ENCODE measurements at regions not wholly inside any gene's neighbourhood (a gene's known extent, or its start where the extent isn't known, plus 50 kb on each side); places are given as distances from the start of the nearest gene placed in this dataset.

GRCh38 chr10:58086144-58086762 is 181.4 kb downstream of the IPMK start:
- Mint-ChIP-seq H3K4me1 (ENCODE audit: unreplicated experiment) (peaks cover 4% of the 10 kb centered on the region), H3K4me3 (ENCODE audit: unreplicated experiment) (no peak overlapping the region), H3K9me3 (ENCODE audit: unreplicated experiment) (no peaks in the 10 kb centered on the region), H3K36me3 (ENCODE audit: low read depth, unreplicated experiment) (no peaks in the 10 kb centered on the region), H3K27ac (ENCODE audit: unreplicated experiment) (no peak overlapping the region), H3K27me3 (ENCODE audit: unreplicated experiment) (no peaks in the 10 kb centered on the region)
- no peak for TF ChIP-seq CTCF (IDR thresholded peaks at IDR 0.05; ENCODE audit: unreplicated experiment)
- DNase-seq (ENCODE audit: low spot score): no peak

GRCh38 chr10:58082248-58082647 is 185.4 kb downstream of the IPMK start:
- no peak overlapping the region for H3K4me3 Mint-ChIP-seq (ENCODE audit: unreplicated experiment)
- H3K36me3 Mint-ChIP-seq (ENCODE audit: low read depth, unreplicated experiment): no peaks in the 10 kb centered on the region
- no peak overlapping the region for H3K27ac Mint-ChIP-seq (ENCODE audit: unreplicated experiment)
- H3K4me1 Mint-ChIP-seq (ENCODE audit: unreplicated experiment): peaks cover 4% of the 10 kb centered on the region
- no peaks in the 10 kb centered on the region for H3K9me3 Mint-ChIP-seq (ENCODE audit: unreplicated experiment)
- no peak for TF ChIP-seq CTCF (IDR thresholded peaks at IDR 0.05; ENCODE audit: unreplicated experiment)
- H3K27me3 Mint-ChIP-seq (ENCODE audit: unreplicated experiment): no peaks in the 10 kb centered on the region
- no peak for DNase-seq (ENCODE audit: low spot score)

- no peak overlapping the region for H3K27ac Mint-ChIP-seq (ENCODE audit: unreplicated experiment)
- no peaks in the 10 kb centered on the region for H3K9me3 Mint-ChIP-seq (ENCODE audit: unreplicated experiment)
- no peak overlapping the region for H3K4me3 Mint-ChIP-seq (ENCODE audit: unreplicated experiment)
- no peaks in the 10 kb centered on the region for H3K27me3 Mint-ChIP-seq (ENCODE audit: unreplicated experiment)
- no peaks in the 10 kb centered on the region for H3K36me3 Mint-ChIP-seq (ENCODE audit: low read depth, unreplicated experiment)
- no peak for TF ChIP-seq CTCF (IDR thresholded peaks at IDR 0.05; ENCODE audit: unreplicated experiment)
- DNase-seq (ENCODE audit: low spot score): no peak
- H3K4me1 Mint-ChIP-seq (ENCODE audit: unreplicated experiment): peaks cover 4% of the 10 kb centered on the region
These were observed 186.3 kb downstream of the IPMK start for GRCh38 chr10:58081353-58081752.

- H3K4me3 Mint-ChIP-seq (ENCODE audit: unreplicated experiment): no peak overlapping the region
- TF ChIP-seq CTCF (IDR thresholded peaks at IDR 0.05; ENCODE audit: unreplicated experiment): no peak
- peaks cover 5% of the 10 kb centered on the region for H3K4me1 Mint-ChIP-seq (ENCODE audit: unreplicated experiment)
- no peaks in the 10 kb centered on the region for H3K27me3 Mint-ChIP-seq (ENCODE audit: unreplicated experiment)
- H3K36me3 Mint-ChIP-seq (ENCODE audit: low read depth, unreplicated experiment): no peaks in the 10 kb centered on the region
- no peak for DNase-seq (ENCODE audit: low spot score)
- H3K27ac Mint-ChIP-seq (ENCODE audit: unreplicated experiment): no peak overlapping the region
- H3K9me3 Mint-ChIP-seq (ENCODE audit: unreplicated experiment): no peaks in the 10 kb centered on the region
These were observed 188.2 kb downstream of the IPMK start for GRCh38 chr10:58079461-58079860.

GRCh38 chr10:58072634-58073033 is 195.1 kb downstream of the IPMK start:
- Mint-ChIP-seq H3K36me3 (ENCODE audit: low read depth, unreplicated experiment) (no peaks in the 10 kb centered on the region), H3K4me3 (ENCODE audit: unreplicated experiment) (no peak overlapping the region), H3K27ac (ENCODE audit: unreplicated experiment) (no peak overlapping the region), H3K9me3 (ENCODE audit: unreplicated experiment) (no peaks in the 10 kb centered on the region), H3K4me1 (ENCODE audit: unreplicated experiment) (peaks cover 5% of the 10 kb centered on the region), H3K27me3 (ENCODE audit: unreplicated experiment) (no peaks in the 10 kb centered on the region)
- DNase-seq (ENCODE audit: low spot score): no peak
- no peak for TF ChIP-seq CTCF (IDR thresholded peaks at IDR 0.05; ENCODE audit: unreplicated experiment)

Data from endothelial cell (in vitro differentiated cells).